Astrocyte (in vitro differentiated cells and primary cell): ENCODE measurements at regions not wholly inside any gene's neighbourhood (a gene's known extent, or its start where the extent isn't known, plus 50 kb on each side); places are given as distances from the start of the nearest gene placed in this dataset.

Experiments
- EZH2 ChIP-seq: IDR thresholded peaks from 2 replicates; pipeline ENCODE4 v1.6.1; 2012; ENCODE audit warnings: mild to moderate bottlenecking, low read length, inconsistent platforms; ENCODE audit not compliant: insufficient read depth
- TF ChIP-seq, protein P1 (sequence below): IDR thresholded peaks from 2 replicates; pipeline ENCODE4 v1.5.1; 2011; ENCODE audit warnings: low read depth, mild to moderate bottlenecking, inconsistent platforms, low read length, moderate library complexity; ENCODE audit not compliant: insufficient read depth

DNA sequence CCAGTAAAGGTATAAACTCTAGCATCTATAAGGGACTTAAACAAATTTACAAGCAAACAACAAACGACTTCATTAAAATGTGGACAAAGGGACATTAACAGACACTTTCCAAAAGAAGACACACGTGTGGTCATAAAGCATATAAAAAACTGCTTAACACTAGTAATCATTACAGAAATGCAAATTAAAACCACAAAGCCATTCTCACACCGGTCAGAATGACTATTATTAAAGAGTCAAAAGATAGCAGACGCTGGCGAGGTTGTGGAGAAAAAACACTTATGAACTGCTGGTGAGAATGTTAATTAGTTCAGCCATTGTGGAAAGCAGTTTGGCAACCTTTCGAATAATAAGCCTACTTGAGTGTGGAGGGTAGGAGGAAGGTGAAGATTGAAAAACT, 217.1 kb upstream of the DLGAP1 start:
- TF ChIP-seq, protein P1, sequence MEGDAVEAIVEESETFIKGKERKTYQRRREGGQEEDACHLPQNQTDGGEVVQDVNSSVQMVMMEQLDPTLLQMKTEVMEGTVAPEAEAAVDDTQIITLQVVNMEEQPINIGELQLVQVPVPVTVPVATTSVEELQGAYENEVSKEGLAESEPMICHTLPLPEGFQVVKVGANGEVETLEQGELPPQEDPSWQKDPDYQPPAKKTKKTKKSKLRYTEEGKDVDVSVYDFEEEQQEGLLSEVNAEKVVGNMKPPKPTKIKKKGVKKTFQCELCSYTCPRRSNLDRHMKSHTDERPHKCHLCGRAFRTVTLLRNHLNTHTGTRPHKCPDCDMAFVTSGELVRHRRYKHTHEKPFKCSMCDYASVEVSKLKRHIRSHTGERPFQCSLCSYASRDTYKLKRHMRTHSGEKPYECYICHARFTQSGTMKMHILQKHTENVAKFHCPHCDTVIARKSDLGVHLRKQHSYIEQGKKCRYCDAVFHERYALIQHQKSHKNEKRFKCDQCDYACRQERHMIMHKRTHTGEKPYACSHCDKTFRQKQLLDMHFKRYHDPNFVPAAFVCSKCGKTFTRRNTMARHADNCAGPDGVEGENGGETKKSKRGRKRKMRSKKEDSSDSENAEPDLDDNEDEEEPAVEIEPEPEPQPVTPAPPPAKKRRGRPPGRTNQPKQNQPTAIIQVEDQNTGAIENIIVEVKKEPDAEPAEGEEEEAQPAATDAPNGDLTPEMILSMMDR = no peak
- no peak for TF ChIP-seq EZH2
